HEK293 (cell line): ENCODE measurements at regions not wholly inside any gene's neighbourhood (a gene's known extent, or its start where the extent isn't known, plus 50 kb on each side); places are given as distances from the start of the nearest gene placed in this dataset.

Experiments
- CTCF ChIA-PET: fragments of 350-600 bp; formaldehyde crosslinking; extraction: SDS; loops from one replicate; lab custom pipeline; 2021; ENCODE audit warnings: antibody characterized with exemption; lab: Yijun Ruan, JAX
- POLR2A ChIA-PET: fragments of 300-600 bp; formaldehyde crosslinking; extraction: SDS; loops from one replicate; lab custom pipeline; 2020; ENCODE audit warnings: antibody characterized with exemption, inconsistent platforms; lab: Yijun Ruan, JAX
- H3K27ac ChIP-seq: fragments of 200-500 bp; sonication (Bioruptor generic); 2 replicates; pipeline ENCODE4 v1.5.1; 2014; ENCODE audit warnings: low read depth, low read length, control low read depth, inconsistent platforms; ENCODE audit errors: extremely low read depth
- H3K36me3 ChIP-seq, 2 experiments: fragments of 200-500 bp in 1 of 2; sonication (Bioruptor generic) in 1 of 2; 1 replicate in 1 of 2; 2 replicates in 1 of 2; pipeline ENCODE4 v1.5.1; 2014 to 2017; ENCODE audit warnings: inconsistent platforms in 2 of 2, low read length in 2 of 2; ENCODE audit not compliant: control insufficient read depth in 2 of 2, insufficient read depth in 1 of 2
- H3K4me1 ChIP-seq: fragments of 200-500 bp; sonication (Bioruptor generic); 2 replicates; pipeline ENCODE4 v1.5.1; 2014; ENCODE audit warnings: mild to moderate bottlenecking, low read length, inconsistent platforms; ENCODE audit not compliant: control insufficient read depth, insufficient read depth
- H3K4me3 ChIP-seq: 2 replicates; pipeline ENCODE4 v1.5.1; 2011; ENCODE audit warnings: low read depth, mild to moderate bottlenecking, control low read depth, low read length, moderate library complexity
- H3K9me3 ChIP-seq: fragments of 200-500 bp; sonication (Bioruptor generic); 2 replicates; pipeline ENCODE4 v1.5.1; 2014; ENCODE audit warnings: low read depth, low read length, inconsistent platforms; ENCODE audit not compliant: control insufficient read depth, insufficient read depth
- AEBP2 ChIP-seq: fragments of 450-650 bp; formaldehyde crosslinking; IDR thresholded peaks from 2 replicates; pipeline ENCODE4 v1.5.1; 2016; ENCODE audit warnings: missing biosample characterization, missing genetic modification characterization, borderline replicate concordance
- GLIS2 ChIP-seq: fragments of 450-650 bp; formaldehyde crosslinking; IDR thresholded peaks from 2 replicates; pipeline ENCODE4 v1.5.1; 2016; ENCODE audit warnings: missing biosample characterization, missing genetic modification characterization
- HOXD13 ChIP-seq: sonication (generic); formaldehyde crosslinking; IDR thresholded peaks from 2 replicates; pipeline ENCODE4 v1.8.0; 2022; ENCODE audit warnings: missing genetic modification reagents, borderline replicate concordance
- KLF1 ChIP-seq: fragments of 450-650 bp; formaldehyde crosslinking; IDR thresholded peaks from 2 replicates; pipeline ENCODE4 v1.5.1; 2016; ENCODE audit warnings: missing biosample characterization, missing genetic modification characterization
- KLF16 ChIP-seq: fragments of 450-650 bp; formaldehyde crosslinking; IDR thresholded peaks from 2 replicates; pipeline ENCODE4 v1.5.1; 2017; ENCODE audit warnings: missing biosample characterization, missing genetic modification characterization
- KLF8 ChIP-seq: fragments of 450-650 bp; formaldehyde crosslinking; IDR thresholded peaks from 2 replicates; pipeline ENCODE4 v1.5.1; 2016; ENCODE audit warnings: missing biosample characterization, missing genetic modification characterization
- RBAK ChIP-seq: fragments of 450-650 bp; formaldehyde crosslinking; IDR thresholded peaks from 2 replicates; pipeline ENCODE4 v1.5.1; 2016; ENCODE audit warnings: missing biosample characterization, missing genetic modification characterization
- SCRT1 ChIP-seq: fragments of 450-650 bp; formaldehyde crosslinking; IDR thresholded peaks from 2 replicates; pipeline ENCODE4 v1.5.1; 2016; ENCODE audit warnings: missing biosample characterization, missing genetic modification characterization, borderline replicate concordance
- TRIM28 ChIP-seq: IDR thresholded peaks from 2 replicates; pipeline ENCODE4 v1.6.1; 2011; ENCODE audit warnings: low read length, control low read depth, borderline replicate concordance
- ZBTB20 ChIP-seq: fragments of 450-650 bp; formaldehyde crosslinking; IDR thresholded peaks from 2 replicates; pipeline ENCODE4 v1.5.1; 2016; ENCODE audit warnings: missing biosample characterization, missing genetic modification characterization
- ZFHX2 ChIP-seq: fragments of 450-650 bp; formaldehyde crosslinking; conservative IDR thresholded peaks from 2 replicates; pipeline ENCODE4 v1.5.1; 2016; ENCODE audit warnings: missing biosample characterization, missing genetic modification characterization
- ZNF114 ChIP-seq: fragments of 450-650 bp; formaldehyde crosslinking; IDR thresholded peaks from 2 replicates; pipeline ENCODE4 v1.5.0; 2017; ENCODE audit warnings: missing biosample characterization, missing genetic modification characterization
- ZNF138 ChIP-seq: fragments of 450-650 bp; formaldehyde crosslinking; IDR thresholded peaks from 2 replicates; pipeline ENCODE4 v1.5.1; 2016; ENCODE audit warnings: missing biosample characterization, missing genetic modification characterization, borderline replicate concordance
- ZNF155 ChIP-seq: fragments of 450-650 bp; formaldehyde crosslinking; IDR thresholded peaks from 2 replicates; pipeline ENCODE4 v1.5.1; 2016; ENCODE audit warnings: missing biosample characterization, missing genetic modification characterization
- ZNF184 ChIP-seq: fragments of 450-650 bp; IDR thresholded peaks from 2 replicates; pipeline ENCODE4 v1.5.1; 2018; ENCODE audit warnings: missing biosample characterization, mild to moderate bottlenecking, missing genetic modification characterization
- ZNF2 ChIP-seq: fragments of 450-650 bp; formaldehyde crosslinking; IDR thresholded peaks from 2 replicates; pipeline ENCODE4 v1.5.1; 2016; ENCODE audit warnings: missing biosample characterization, missing genetic modification characterization
- ZNF211 ChIP-seq: fragments of 450-650 bp; formaldehyde crosslinking; IDR thresholded peaks from 2 replicates; pipeline ENCODE4 v1.5.1; 2016; ENCODE audit warnings: low read depth, missing biosample characterization, missing genetic modification characterization
- ZNF239 ChIP-seq: fragments of 450-650 bp; formaldehyde crosslinking; IDR thresholded peaks from 2 replicates; pipeline ENCODE4 v1.5.1; 2016; ENCODE audit warnings: missing biosample characterization, missing genetic modification characterization
- ZNF248 ChIP-seq: fragments of 450-650 bp; formaldehyde crosslinking; IDR thresholded peaks from 2 replicates; pipeline ENCODE4 v1.5.1; 2017; ENCODE audit warnings: missing biosample characterization, missing genetic modification characterization
- ZNF280D ChIP-seq: fragments of 450-650 bp; formaldehyde crosslinking; IDR thresholded peaks from 2 replicates; pipeline ENCODE4 v1.5.1; 2016; ENCODE audit warnings: missing biosample characterization, missing genetic modification characterization
- ZNF423 ChIP-seq: fragments of 450-650 bp; formaldehyde crosslinking; IDR thresholded peaks from 2 replicates; pipeline ENCODE4 v1.5.1; 2016; ENCODE audit warnings: missing biosample characterization, missing genetic modification characterization
- ZNF433 ChIP-seq: fragments of 450-650 bp; formaldehyde crosslinking; IDR thresholded peaks from 2 replicates; pipeline ENCODE4 v1.5.1; 2016; ENCODE audit warnings: missing biosample characterization, missing genetic modification characterization, low read depth
- ZNF501 ChIP-seq: fragments of 450-650 bp; formaldehyde crosslinking; IDR thresholded peaks from 2 replicates; pipeline ENCODE4 v1.5.1; 2016; ENCODE audit warnings: missing biosample characterization, missing genetic modification characterization
- ZNF521 ChIP-seq: fragments of 450-650 bp; formaldehyde crosslinking; IDR thresholded peaks from 2 replicates; pipeline ENCODE4 v1.5.1; 2017; ENCODE audit warnings: missing biosample characterization, mild to moderate bottlenecking, missing genetic modification characterization
- ZNF544 ChIP-seq: fragments of 450-650 bp; formaldehyde crosslinking; IDR thresholded peaks from 2 replicates; pipeline ENCODE4 v1.5.0; 2017; ENCODE audit warnings: missing biosample characterization, missing genetic modification characterization
- ZNF701 ChIP-seq: fragments of 450-650 bp; formaldehyde crosslinking; IDR thresholded peaks from 2 replicates; pipeline ENCODE4 v1.5.1; 2016; ENCODE audit warnings: missing biosample characterization, missing genetic modification characterization
- ZSCAN4 ChIP-seq: fragments of 450-650 bp; formaldehyde crosslinking; IDR thresholded peaks from 2 replicates; pipeline ENCODE4 v1.5.1; 2017; ENCODE audit warnings: missing biosample characterization, missing genetic modification characterization
- TF ChIP-seq, protein P1 (sequence below): fragments of 450-650 bp; formaldehyde crosslinking; IDR thresholded peaks from 2 replicates; pipeline ENCODE4 v1.5.1; 2016; ENCODE audit warnings: missing biosample characterization, missing genetic modification characterization
- TF ChIP-seq, protein P2 (sequence below): fragments of 450-650 bp; formaldehyde crosslinking; IDR thresholded peaks from 2 replicates; pipeline ENCODE4 v1.5.1; 2016; ENCODE audit warnings: missing biosample characterization, missing genetic modification characterization
- TF ChIP-seq, protein P3 (sequence below): fragments of 450-650 bp; formaldehyde crosslinking; IDR thresholded peaks from 2 replicates; pipeline ENCODE4 v1.5.1; 2016; ENCODE audit warnings: missing biosample characterization, missing genetic modification characterization

DNA sequence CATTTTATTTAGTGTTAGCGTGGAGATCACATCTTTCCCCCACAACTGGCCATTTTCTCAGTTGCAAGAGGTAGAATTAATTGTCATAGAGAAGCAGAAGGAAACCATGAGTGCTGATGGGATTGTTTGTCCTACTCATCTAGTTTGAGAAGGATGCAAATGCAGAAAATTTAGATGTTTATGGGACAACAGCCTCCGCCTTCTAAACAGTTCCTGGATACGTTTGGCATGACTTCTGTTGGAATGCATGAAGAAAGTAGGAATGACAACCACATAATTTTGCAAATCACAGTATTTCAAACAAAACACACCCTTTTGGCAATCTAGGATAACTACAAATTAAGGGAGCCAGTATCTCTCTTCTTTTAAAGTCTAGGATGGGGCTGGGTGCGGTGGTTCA lies 240.1 kb upstream of the SUCLG2 start (continued):
- TF ChIP-seq AEBP2 (tag by site-specific recombination) (no peak), ZNF433 (tag by site-specific recombination) (no peak), HOXD13 (no peak), KLF1 (tag by site-specific recombination) (no peak), ZNF544 (no peak), KLF8 (no peak), ZNF239 (tag by site-specific recombination) (no peak)
- TF ChIP-seq, all 188 proteins: peak for 0

DNA sequence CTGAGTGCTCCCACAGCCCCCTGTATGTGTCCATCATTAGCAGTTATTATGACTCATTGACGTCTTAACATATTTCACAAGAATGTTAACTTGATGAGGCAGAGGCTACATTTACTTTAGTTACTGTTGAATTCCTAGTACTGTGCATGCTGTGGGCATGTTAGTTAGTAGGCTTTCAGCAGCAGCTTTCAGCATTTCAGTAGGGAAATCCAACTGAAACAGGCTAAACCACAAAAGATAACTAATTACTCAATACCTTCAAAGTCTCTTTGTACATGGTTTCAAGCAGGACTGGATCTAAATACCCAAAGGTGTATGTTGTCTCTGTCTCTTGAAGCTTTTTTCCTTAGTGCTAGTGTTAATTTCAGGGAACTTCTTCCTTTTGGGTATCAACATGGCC lies 229.9 kb upstream of the SUCLG2 start:
- TF ChIP-seq ZNF248 (no peak), ZNF701 (no peak), ZNF211 (tag by site-specific recombination) (no peak), ZNF155 (tag by site-specific recombination) (no peak), ZBTB20 (tag by site-specific recombination) (no peak), ZNF138 (tag by site-specific recombination) (no peak), ZNF114 (tag by site-specific recombination) (no peak), KLF16 (tag by site-specific recombination) (no peak), TRIM28 (no peak)
- TF ChIP-seq, protein P1, sequence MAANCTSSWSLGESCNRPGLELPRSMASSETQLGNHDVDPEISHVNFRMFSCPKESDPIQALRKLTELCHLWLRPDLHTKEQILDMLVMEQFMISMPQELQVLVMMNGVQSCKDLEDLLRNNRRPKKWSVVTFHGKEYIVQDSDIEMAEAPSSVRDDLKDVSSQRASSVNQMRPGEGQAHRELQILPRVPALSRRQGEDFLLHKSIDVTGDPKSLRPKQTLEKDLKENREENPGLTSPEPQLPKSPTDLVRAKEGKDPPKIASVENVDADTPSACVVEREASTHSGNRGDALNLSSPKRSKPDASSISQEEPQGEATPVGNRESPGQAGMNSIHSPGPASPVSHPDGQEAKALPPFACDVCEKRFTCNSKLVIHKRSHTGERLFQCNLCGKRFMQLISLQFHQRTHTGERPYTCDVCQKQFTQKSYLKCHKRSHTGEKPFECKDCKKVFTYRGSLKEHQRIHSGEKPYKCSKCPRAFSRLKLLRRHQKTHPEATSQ (tag by site-specific recombination), result no peak
- ChIA-PET POLR2A (no interaction called here), CTCF (no interaction called here)
- H3K36me3 ChIP-seq, result no peaks in the 10 kb centered on the region
- H3K4me1 ChIP-seq, result no peaks in the 10 kb centered on the region
- no peaks in the 10 kb centered on the region for H3K9me3 ChIP-seq
- no peak overlapping the region for H3K27ac ChIP-seq
- no peak overlapping the region for H3K4me3 ChIP-seq

- H3K36me3 ChIP-seq, result no peaks in the 10 kb centered on the region
- H3K4me3 ChIP-seq, result no peak overlapping the region
- H3K9me3 ChIP-seq, result no peaks in the 10 kb centered on the region
- CTCF ChIA-PET, result no interaction called here
- no peak overlapping the region for H3K27ac ChIP-seq
- POLR2A ChIA-PET, result no interaction called here
- no peaks in the 10 kb centered on the region for H3K4me1 ChIP-seq
- no peak for TF ChIP-seq ZNF423 (tag by site-specific recombination)
- no peak for TF ChIP-seq SCRT1 (tag by site-specific recombination)
- no peak for TF ChIP-seq GLIS2 (tag by site-specific recombination)
- no peak for TF ChIP-seq ZNF2 (tag by site-specific recombination)
- TF ChIP-seq, protein P2, sequence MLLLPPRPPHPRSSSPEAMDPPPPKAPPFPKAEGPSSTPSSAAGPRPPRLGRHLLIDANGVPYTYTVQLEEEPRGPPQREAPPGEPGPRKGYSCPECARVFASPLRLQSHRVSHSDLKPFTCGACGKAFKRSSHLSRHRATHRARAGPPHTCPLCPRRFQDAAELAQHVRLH (tag by site-specific recombination), result no peak
- no peak for TF ChIP-seq ZNF280D (tag by site-specific recombination)
- no peak for TF ChIP-seq ZNF501 (tag by site-specific recombination)
- TF ChIP-seq ZFHX2 (tag by site-specific recombination), result no peak
- no peak for TF ChIP-seq ZNF184 (tag by site-specific recombination)
- no peak for TF ChIP-seq RBAK (tag by site-specific recombination)
- TF ChIP-seq, protein P3, sequence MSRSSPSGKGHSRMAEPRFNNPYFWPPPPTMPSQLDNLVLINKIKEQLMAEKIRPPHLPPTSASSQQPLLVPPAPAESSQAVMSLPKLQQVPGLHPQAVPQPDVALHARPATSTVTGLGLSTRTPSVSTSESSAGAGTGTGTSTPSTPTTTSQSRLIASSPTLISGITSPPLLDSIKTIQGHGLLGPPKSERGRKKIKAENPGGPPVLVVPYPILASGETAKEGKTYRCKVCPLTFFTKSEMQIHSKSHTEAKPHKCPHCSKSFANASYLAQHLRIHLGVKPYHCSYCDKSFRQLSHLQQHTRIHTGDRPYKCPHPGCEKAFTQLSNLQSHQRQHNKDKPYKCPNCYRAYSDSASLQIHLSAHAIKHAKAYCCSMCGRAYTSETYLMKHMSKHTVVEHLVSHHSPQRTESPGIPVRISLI (tag by site-specific recombination), result no peak
- TF ChIP-seq ZNF521 (tag by site-specific recombination), result no peak
- no peak for TF ChIP-seq ZSCAN4 (tag by site-specific recombination)
Observed at GRCh38 chr3:67883766-67884165, 229.4 kb upstream of the SUCLG2 start.
